GM18867 (cell line): ENCODE measurements at regions not wholly inside any gene's neighbourhood (a gene's known extent, or its start where the extent isn't known, plus 50 kb on each side); places are given as distances from the start of the nearest gene placed in this dataset.

Experiments used
- ATAC-seq: cut with Tn5 transposase; IDR thresholded peaks from one replicate; pipeline ENCODE4 v1.9.1; 2021; ENCODE audit warnings: mild to moderate bottlenecking, moderate library complexity; ENCODE audit not compliant: unreplicated experiment

- no peak for ATAC-seq
These were observed 57.8 kb upstream of the ZDHHC17 start for GRCh38 chr12:76706101-76706500.

- no peak for ATAC-seq
These were observed 57.2 kb upstream of the ZDHHC17 start for GRCh38 chr12:76706761-76707160.

GRCh38 chr12:76707772-76708171, 56.1 kb upstream of the ZDHHC17 start:
- ATAC-seq = no peak

GRCh38 chr12:76708296-76708695, 55.6 kb upstream of the ZDHHC17 start:
- ATAC-seq = no peak

GRCh38 chr12:76711241-76711640, 52.7 kb upstream of the ZDHHC17 start:
- ATAC-seq = no peak

- no peak for ATAC-seq
These were observed 50.8 kb upstream of the ZDHHC17 start for GRCh38 chr12:76713130-76713529.

GRCh38 chr12:76713986-76714385, 49.9 kb upstream of the ZDHHC17 start:
- ATAC-seq = no peak
